ENCODE measurements at regions not wholly inside any gene's neighbourhood (a gene's known extent, or its start where the extent isn't known, plus 50 kb on each side); places are given as distances from the start of the nearest gene placed in this dataset.
"Not testable (repeated sequence)": the region's sequence is repeated elsewhere in the genome, so short reads cannot be mapped to it uniquely, and the experiment has no call there.

GRCh38 chr3:25191673-25192072, 236.4 kb upstream of the RARB start:
- WGBS (ENCODE audit: insufficient coverage, low coverage, low lambda C conversion rate, missing lambda C conversion rate), result 74% methylated on average over 5 of the region's 5 CpGs
- intact Hi-C loops (cut with DNase I), result no loop called here
- no peak overlapping the region for H3K27ac ChIP-seq
- no peaks in the 10 kb centered on the region for H3K9me3 ChIP-seq
- no peak overlapping the region for H3K4me3 ChIP-seq
- no peaks in the 10 kb centered on the region for H3K36me3 ChIP-seq
- ATAC-seq, result no peak
- H3K4me1 ChIP-seq, result no peaks in the 10 kb centered on the region
- TF ChIP-seq POLR2A (IDR thresholded peaks at IDR 0.05), result no peak
- TF ChIP-seq CTCF (IDR thresholded peaks at IDR 0.05), result no peak
- no peaks in the 10 kb centered on the region for H3K27me3 ChIP-seq
- no peak for DNase-seq

DNA sequence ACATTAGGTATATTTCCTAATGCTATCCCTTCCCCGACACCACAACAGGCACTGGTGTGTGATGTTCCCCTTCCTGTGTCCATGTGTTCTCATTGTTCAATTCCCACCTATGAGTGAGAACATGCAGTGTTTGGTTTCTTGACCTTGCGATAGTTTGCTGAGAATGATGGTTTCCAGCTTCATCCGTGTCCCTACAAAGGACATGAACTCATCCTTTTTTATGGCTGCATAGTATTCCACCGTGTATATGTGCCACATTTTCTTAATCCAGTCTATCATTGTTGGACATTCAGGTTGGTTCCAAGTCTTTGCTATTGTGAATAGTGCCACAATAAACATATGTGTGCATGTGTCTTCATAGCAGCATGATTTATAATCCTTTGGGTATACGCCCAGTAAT, 228.5 kb upstream of the RARB start:
- H3K4me3 ChIP-seq; H3K27ac ChIP-seq; H3K9me3 ChIP-seq; H3K4me1 ChIP-seq; intact Hi-C loops (cut with DNase I); H3K27me3 ChIP-seq; ATAC-seq; DNase-seq; H3K36me3 ChIP-seq: not testable (repeated sequence)
- 65% methylated on average over 5 of the region's 5 CpGs for WGBS (ENCODE audit: insufficient coverage, low coverage, low lambda C conversion rate, missing lambda C conversion rate)

- no peaks in the 10 kb centered on the region for H3K36me3 ChIP-seq
- no peaks in the 10 kb centered on the region for H3K4me1 ChIP-seq
- H3K27ac ChIP-seq, result no peak overlapping the region
- ATAC-seq, result no peak
- H3K27me3 ChIP-seq, result no peaks in the 10 kb centered on the region
- TF ChIP-seq CTCF (IDR thresholded peaks at IDR 0.05) (no peak), POLR2A (IDR thresholded peaks at IDR 0.05) (no peak)
- no peaks in the 10 kb centered on the region for H3K9me3 ChIP-seq
- H3K4me3 ChIP-seq, result no peak overlapping the region
- WGBS (ENCODE audit: insufficient coverage, low coverage, low lambda C conversion rate, missing lambda C conversion rate), result 87% methylated on average over 7 of the region's 7 CpGs
- DNase-seq, result no peak
- intact Hi-C loops (cut with DNase I), result no loop called here
These were observed 215.3 kb upstream of the RARB start for GRCh38 chr3:25212736-25213135.

GRCh38 chr3:25214034-25214433, 214.0 kb upstream of the RARB start:
- H3K9me3 ChIP-seq, result no peaks in the 10 kb centered on the region
- WGBS (ENCODE audit: insufficient coverage, low coverage, low lambda C conversion rate, missing lambda C conversion rate), result 56% methylated on average over 2 of the region's 2 CpGs
- no peaks in the 10 kb centered on the region for H3K36me3 ChIP-seq
- ATAC-seq (no peak), DNase-seq (no peak)
- no peak overlapping the region for H3K27ac ChIP-seq
- TF ChIP-seq POLR2A (IDR thresholded peaks at IDR 0.05), result no peak
- no peak for TF ChIP-seq CTCF (IDR thresholded peaks at IDR 0.05)
- H3K27me3 ChIP-seq, result no peaks in the 10 kb centered on the region
- intact Hi-C loops (cut with DNase I), result no loop called here
- H3K4me1 ChIP-seq, result no peaks in the 10 kb centered on the region
- no peak overlapping the region for H3K4me3 ChIP-seq

- no peak overlapping the region for H3K27ac ChIP-seq
- TF ChIP-seq POLR2A (IDR thresholded peaks at IDR 0.05) (no peak), CTCF (IDR thresholded peaks at IDR 0.05) (no peak)
- H3K4me1 ChIP-seq, result no peaks in the 10 kb centered on the region
- DNase-seq, result no peak
- H3K27me3 ChIP-seq, result no peaks in the 10 kb centered on the region
- no peak for ATAC-seq
- H3K9me3 ChIP-seq, result no peaks in the 10 kb centered on the region
- no peak overlapping the region for H3K4me3 ChIP-seq
- intact Hi-C loops (cut with DNase I), result no loop called here
- H3K36me3 ChIP-seq, result no peaks in the 10 kb centered on the region
These were observed 209.7 kb upstream of the RARB start for GRCh38 chr3:25218362-25218761.

Data from right lobe of liver (tissue), 6 donors.